HepG2 (cell line): ENCODE measurements at regions not wholly inside any gene's neighbourhood (a gene's known extent, or its start where the extent isn't known, plus 50 kb on each side); places are given as distances from the start of the nearest gene placed in this dataset.

Experiments
- ATAC-seq: fragments of 200-7000 bp; cut with Tn5 transposase; 3 replicates; pipeline ENCODE4 v1.9.1; 2020; ENCODE audit warnings: mild to moderate bottlenecking, moderate library complexity
- BruUV-seq: library from RNA; stranded (reverse); fragments of 400-500 nt; replicated peaks from 2 replicates; lab custom pipeline; 2021; lab: Mats Ljungman, UMichigan
- CTCF ChIA-PET: fragments of 300-600 bp; formaldehyde crosslinking; extraction: SDS; loops from one replicate; lab custom pipeline; 2021; ENCODE audit warnings: low total read pairs, inconsistent platforms, low intra/inter-chr PET ratio; lab: Yijun Ruan, JAX
- POLR2A ChIA-PET: fragments of 350-600 bp; sonication (Branson Sonifier 250); formaldehyde crosslinking; loops from one replicate; lab custom pipeline; 2020; ENCODE audit warnings: antibody characterized with exemption, inconsistent platforms; lab: Yijun Ruan, JAX
- DNase-seq: peaks from one replicate; pipeline ENCODE4 v3.0.0-alpha.2; 2015; ENCODE audit warnings: low spot score
- FAIRE-seq: peaks from 3 replicates; lab custom pipeline; 2011; peaks lifted over from hg19 to GRCh38; lab: Jason Lieb, UNC
- H2AFZ ChIP-seq: one replicate; pipeline ENCODE4 v1.6.1; 2011; ENCODE audit warnings: low read length, inconsistent platforms
- H3K27ac ChIP-seq: fragments of 300-600 bp; 3 replicates; pipeline ENCODE4 v1.8.0; 2011; ENCODE audit warnings: mixed run types, mild to moderate bottlenecking, mixed read lengths, low read length, inconsistent platforms; ENCODE audit not compliant: insufficient read depth; ENCODE audit errors: extremely low read length
- H3K27me3 ChIP-seq, 2 experiments: fragments of 200-600 bp in 1 of 2; 2 replicates in 1 of 2; 3 replicates in 1 of 2; pipeline versions ENCODE4 v1.6.0 to v1.8.0; 2011; ENCODE audit warnings: low read length in 2 of 2, mild to moderate bottlenecking in 2 of 2, moderate library complexity in 2 of 2, inconsistent platforms in 1 of 2; ENCODE audit not compliant: insufficient read depth in 2 of 2, control insufficient read depth in 1 of 2
- H3K36me3 ChIP-seq, 2 experiments: fragments of 200-600 bp in 1 of 2; replicated peaks in 1 of 2; 2 replicates in 1 of 2; 3 replicates in 1 of 2; pipeline versions ENCODE4 v1.5.1 to v1.8.0; 2011; ENCODE audit warnings: low read length in 2 of 2, inconsistent platforms in 1 of 2; ENCODE audit not compliant: insufficient read depth in 2 of 2, control insufficient read depth in 1 of 2
- H3K4me1 ChIP-seq: 2 replicates; pipeline ENCODE4 v1.5.1; 2012; ENCODE audit warnings: low read length, inconsistent platforms; ENCODE audit not compliant: insufficient read depth
- H3K4me2 ChIP-seq: 2 replicates; pipeline ENCODE4 v1.6.0; 2011; ENCODE audit warnings: low read depth, low read length, inconsistent platforms
- H3K4me3 ChIP-seq, 3 experiments: fragments of 200-600 bp in 1 of 3; sonication (generic), shearing (Covaris generic) in 1 of 3; replicated peaks in 1 of 3; 2 replicates each; pipeline ENCODE4 v1.5.1; 2011 to 2016; ENCODE audit warnings: low read length in 3 of 3, inconsistent platforms in 2 of 3, low read depth in 2 of 3, mild to moderate bottlenecking in 2 of 3, control low read depth in 1 of 3, mixed read lengths in 1 of 3; ENCODE audit not compliant: insufficient read depth in 1 of 3
- H3K79me2 ChIP-seq: one replicate; pipeline ENCODE4 v1.6.1; 2011; ENCODE audit warnings: low read length, inconsistent platforms; ENCODE audit not compliant: insufficient read depth
- H3K9ac ChIP-seq: 2 replicates; pipeline ENCODE4 v1.6.0; 2011; ENCODE audit warnings: mild to moderate bottlenecking, low read depth, low read length, inconsistent platforms; ENCODE audit not compliant: insufficient read depth
- H3K9me3 ChIP-seq: 2 replicates; pipeline ENCODE4 v1.5.1; 2012; ENCODE audit warnings: mild to moderate bottlenecking, low read length
- H4K20me1 ChIP-seq: 2 replicates; pipeline ENCODE4 v1.6.0; 2011; ENCODE audit warnings: inconsistent platforms, mild to moderate bottlenecking, low read length, moderate library complexity; ENCODE audit not compliant: insufficient read depth
- DZIP1 ChIP-seq: sonication (generic); formaldehyde crosslinking; IDR thresholded peaks from 2 replicates; pipeline ENCODE4 v1.5.0; 2020; ENCODE audit warnings: mild to moderate bottlenecking, missing genetic modification reagents
- ELF4 ChIP-seq: sonication (generic); formaldehyde crosslinking; IDR thresholded peaks from 2 replicates; pipeline ENCODE4 v1.5.0; 2020; ENCODE audit warnings: missing genetic modification reagents, mild to moderate bottlenecking, moderate library complexity, borderline replicate concordance
- GMEB1 ChIP-seq: sonication (generic); formaldehyde crosslinking; IDR thresholded peaks from 2 replicates; pipeline ENCODE4 v1.5.1; 2020; ENCODE audit warnings: missing genetic modification reagents, mild to moderate bottlenecking, borderline replicate concordance
- HOXD1 ChIP-seq: sonication (generic); formaldehyde crosslinking; IDR thresholded peaks from 2 replicates; pipeline ENCODE4 v1.5.0; 2020; ENCODE audit warnings: missing genetic modification reagents
- KLF16 ChIP-seq, 2 experiments: sonication (generic) in 1 of 2; formaldehyde crosslinking in 1 of 2; IDR thresholded peaks; 2 replicates each; pipeline versions ENCODE4 v1.6.1 to v1.8.0; 2016 to 2023; ENCODE audit warnings: missing genetic modification reagents in 2 of 2, missing compliant biosample characterization in 1 of 2
- MAFG ChIP-seq: sonication (generic); formaldehyde crosslinking; IDR thresholded peaks from 2 replicates; pipeline ENCODE4 v1.5.1; 2020; ENCODE audit warnings: mild to moderate bottlenecking, missing genetic modification reagents
- MIER3 ChIP-seq: IDR thresholded peaks from 2 replicates; pipeline ENCODE4 v1.6.1; 2016; ENCODE audit warnings: missing compliant biosample characterization, borderline replicate concordance
- MYNN ChIP-seq: sonication (generic); formaldehyde crosslinking; IDR thresholded peaks from 2 replicates; pipeline ENCODE4 v1.4.0; 2020; ENCODE audit warnings: mild to moderate bottlenecking, low read depth, missing genetic modification reagents
- SP4 ChIP-seq: sonication (generic); formaldehyde crosslinking; IDR thresholded peaks from 2 replicates; pipeline ENCODE4 v1.8.1; 2023; ENCODE audit warnings: mild to moderate bottlenecking, missing genetic modification reagents
- SSRP1 ChIP-seq: IDR thresholded peaks from 2 replicates; pipeline ENCODE4 v1.6.1; 2016; ENCODE audit warnings: control low read depth
- THYN1 ChIP-seq: sonication (generic); formaldehyde crosslinking; IDR thresholded peaks from 2 replicates; pipeline ENCODE4 v1.8.1; 2023; ENCODE audit warnings: low read depth, mild to moderate bottlenecking, moderate library complexity, missing genetic modification reagents, borderline replicate concordance
- TRIM24 ChIP-seq: sonication (generic); formaldehyde crosslinking; IDR thresholded peaks from 2 replicates; pipeline ENCODE4 v1.8.0; 2022; ENCODE audit warnings: mild to moderate bottlenecking, missing genetic modification reagents
- USF2 ChIP-seq, 2 experiments: sonication (generic) in 1 of 2; formaldehyde crosslinking in 1 of 2; IDR thresholded peaks; 2 replicates each; pipeline versions ENCODE4 v1.5.1 to v1.6.1; 2011 to 2020; ENCODE audit warnings: borderline replicate concordance in 1 of 2, low read depth in 1 of 2, low read length in 1 of 2, mild to moderate bottlenecking in 1 of 2, missing genetic modification reagents in 1 of 2, moderate library complexity in 1 of 2
- YEATS4 ChIP-seq: sonication (generic); formaldehyde crosslinking; IDR thresholded peaks from 2 replicates; pipeline ENCODE4 v1.4.0; 2020; ENCODE audit warnings: missing genetic modification reagents, borderline replicate concordance
- ZNF770 ChIP-seq: sonication (generic); formaldehyde crosslinking; IDR thresholded peaks from 2 replicates; pipeline ENCODE4 v1.5.0; 2020; ENCODE audit warnings: mild to moderate bottlenecking, missing genetic modification reagents
- WGBS: methylation state at CpG from one replicate; pipeline ENCODE4 v1.1.6; 2017; ENCODE audit warnings: low lambda C conversion rate; 5-methylcytosine and 5-hydroxymethylcytosine counted together
- in situ Hi-C: cut with HindIII; loops from 2 replicates; pipeline ENCODE4 v1.10.0; 2017; ENCODE audit warnings: low pct_unique_long_range_greater_than_20kb; ENCODE audit not compliant: extremely low pct_ligation_motif_present
- intact Hi-C: fragments of 100-400 bp; cut with micrococcal nuclease; formaldehyde crosslinking; loops from one replicate; pipeline ENCODE4 v1.10.0; 2022; ENCODE audit not compliant: unreplicated experiment

GRCh38 chr4:82128355-82128754, 245.4 kb downstream of the HNRNPD start (continued):
- TF ChIP-seq SP4 = no peak
- TF ChIP-seq TRIM24 (CRISPR knock-in tag) = no peak
- TF ChIP-seq MAFG = no peak
- TF ChIP-seq DZIP1 (CRISPR knock-in tag) = no peak
- TF ChIP-seq HOXD1 (CRISPR knock-in tag) = no peak
- no peak for TF ChIP-seq ELF4 (CRISPR knock-in tag)
- no peak for TF ChIP-seq MYNN (CRISPR knock-in tag)
- no peak for TF ChIP-seq GMEB1

DNA sequence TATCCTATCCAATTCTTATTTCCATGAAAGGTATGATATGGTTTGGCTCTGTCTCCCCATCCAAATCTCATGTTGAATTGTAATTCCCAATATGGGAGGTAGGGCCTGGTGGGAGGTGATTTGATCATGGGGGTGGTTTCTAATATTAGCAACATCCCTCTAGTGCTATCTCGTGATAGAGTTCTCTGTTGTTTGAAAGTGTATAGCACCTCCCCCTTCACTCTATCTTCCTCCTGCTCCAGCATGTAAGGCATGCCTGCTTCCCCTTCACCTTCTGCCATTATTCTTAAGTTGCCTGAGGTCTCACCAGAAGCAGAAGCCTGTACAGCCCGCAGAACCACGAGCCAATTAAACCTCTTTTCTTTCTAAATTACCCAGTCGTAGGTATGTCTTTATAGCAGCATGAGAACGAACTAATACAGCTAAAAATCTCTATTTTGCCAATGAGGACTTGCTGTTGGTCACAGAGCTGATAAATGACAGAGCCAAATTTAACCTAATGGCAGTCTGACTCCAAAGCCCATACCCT, 247.2 kb downstream of the HNRNPD start:
- H2AFZ ChIP-seq = no peak overlapping the region
- ChIA-PET POLR2A (no interaction called here), CTCF (no interaction called here)
- ATAC-seq = no peak
- H3K27me3 ChIP-seq = no peaks in the 10 kb centered on the region; a peak in 1 of 5 replicates
- H3K79me2 ChIP-seq = no peaks in the 10 kb centered on the region
- intact Hi-C loops (no loop called here), in situ Hi-C loops (no loop called here)
- H3K4me1 ChIP-seq = peaks cover 7% of the 10 kb centered on the region; the same call in 1 of the 2 replicates
- no peak overlapping the region for H3K4me2 ChIP-seq
- FAIRE-seq = no peak
- no peaks in the 10 kb centered on the region for H4K20me1 ChIP-seq
- no peak for DNase-seq
- H3K27ac ChIP-seq = no peak overlapping the region
- no peak overlapping the region for H3K4me3 ChIP-seq
- 4% methylated on average over 5 of the region's 5 CpGs for WGBS
- H3K9ac ChIP-seq = no peak overlapping the region
- BruUV-seq = no TSS peak
- H3K36me3 ChIP-seq = no peaks in the 10 kb centered on the region
- no peaks in the 10 kb centered on the region for H3K9me3 ChIP-seq
- no peak for TF ChIP-seq USF2 (IDR thresholded peaks at IDR 0.05; ENCODE audit: low read depth, low read length)
- no peak for TF ChIP-seq USF2 (CRISPR knock-in tag; IDR thresholded peaks at IDR 0.05; ENCODE audit: borderline replicate concordance)
- TF ChIP-seq ZNF770 = no peak
- TF ChIP-seq THYN1 = no peak
- TF ChIP-seq KLF16 (CRISPR knock-in tag; IDR thresholded peaks at IDR 0.05) = no peak
- no peak for TF ChIP-seq SSRP1
- TF ChIP-seq MIER3 = no peak
- no peak for TF ChIP-seq YEATS4 (CRISPR knock-in tag)
